Thyroid gland (tissue), 4 donors: ENCODE measurements at regions not wholly inside any gene's neighbourhood (a gene's known extent, or its start where the extent isn't known, plus 50 kb on each side); places are given as distances from the start of the nearest gene placed in this dataset.

Experiments
- DNase-seq, 2 donors: peaks; one replicate each; pipeline ENCODE4 v3.0.0-alpha.2; 2019
- H3K27ac ChIP-seq, 3 donors: fragments of 200-600 bp; sonication (generic); 1 replicate in 2 of 3; 2 replicates in 1 of 3; pipeline ENCODE4 v1.5.1; 2016 to 2019; ENCODE audit warnings: mild to moderate bottlenecking in 1 of 3, moderate library complexity in 1 of 3
- H3K27me3 ChIP-seq: fragments of 200-600 bp; sonication (generic); one replicate; pipeline ENCODE4 v1.5.1; 2019
- H3K36me3 ChIP-seq, 2 donors: fragments of 200-600 bp; sonication (generic); one replicate each; pipeline ENCODE4 v1.5.1; 2016 to 2019
- H3K4me1 ChIP-seq, 2 donors: fragments of 200-600 bp; sonication (generic); one replicate each; pipeline ENCODE4 v1.5.1; 2017 to 2019
- H3K4me3 ChIP-seq, 3 donors: fragments of 200-600 bp; sonication (generic); replicated peaks in 1 of 3; 1 replicate in 2 of 3; 2 replicates in 1 of 3; pipeline ENCODE4 v1.5.1; 2016; ENCODE audit warnings: mild to moderate bottlenecking in 1 of 3
- H3K9me3 ChIP-seq: fragments of 200-600 bp; sonication (generic); one replicate; pipeline ENCODE4 v1.5.1; 2017
- CTCF ChIP-seq, 6 experiments: fragments of 200-600 bp in 3 of 6; fragments of 450-650 bp in 3 of 6; sonication (generic) in 3 of 6; IDR thresholded peaks; one replicate each; pipeline ENCODE4 v1.5.1; 2016 to 2019; ENCODE audit warnings: antibody characterized with exemption in 6 of 6, mild to moderate bottlenecking in 2 of 6, inconsistent platforms in 1 of 6, moderate library complexity in 1 of 6
- POLR2A ChIP-seq, 2 donors: fragments of 450-650 bp; IDR thresholded peaks; one replicate each; pipeline ENCODE4 v1.6.1; 2017; ENCODE audit warnings: antibody characterized with exemption in 2 of 2, mild to moderate bottlenecking in 2 of 2, moderate library complexity in 1 of 2
- WGBS, 2 donors: methylation state at CpG; one replicate each; pipeline ENCODE4 v1.1.5; 2017; 5-methylcytosine and 5-hydroxymethylcytosine counted together
- intact Hi-C: fragments of 100-400 bp; cut with DNase I; formaldehyde crosslinking; loops from one replicate; pipeline ENCODE4 v1.15.1; 2023

- Histone ChIP-seq H3K4me3 (no peak overlapping the region), H3K4me1 (peaks cover 0 to 5% of the 10 kb centered on the region in 2 donors), H3K9me3 (no peaks in the 10 kb centered on the region), H3K27me3 (no peaks in the 10 kb centered on the region), H3K27ac (peak overlapping the region in 2 of 3 donors; percentile 6 to 12), H3K36me3 (no peaks in the 10 kb centered on the region)
- TF ChIP-seq POLR2A (IDR thresholded peaks at IDR 0.05): no peak
- no peak for TF ChIP-seq CTCF (IDR thresholded peaks at IDR 0.05)
- DNase-seq: no peak
- intact Hi-C loops: no loop called here
- 65 to 75% methylated on average over 5 of the region's 5 CpGs for WGBS, 2 donors
Observed at GRCh38 chr5:39760385-39761198, 335.8 kb upstream of the DAB2 start.

GRCh38 chr5:39759701-39760100 lies 334.9 kb upstream of the DAB2 start:
- Histone ChIP-seq H3K4me3 (no peak overlapping the region), H3K9me3 (no peaks in the 10 kb centered on the region), H3K36me3 (no peaks in the 10 kb centered on the region), H3K4me1 (peaks cover 0 to 5% of the 10 kb centered on the region in 2 donors), H3K27ac (no peak overlapping the region), H3K27me3 (no peaks in the 10 kb centered on the region)
- no peak for DNase-seq
- intact Hi-C loops: no loop called here
- TF ChIP-seq CTCF (IDR thresholded peaks at IDR 0.05): no peak
- TF ChIP-seq POLR2A (IDR thresholded peaks at IDR 0.05): no peak

- H3K27me3 ChIP-seq: no peaks in the 10 kb centered on the region
- H3K27ac ChIP-seq: no peak overlapping the region
- intact Hi-C loops: no loop called here
- DNase-seq: no peak
- WGBS, 2 donors: 82 to 89% methylated on average over 3 of the region's 3 CpGs
- no peaks in the 10 kb centered on the region for H3K36me3 ChIP-seq
- peaks cover 0 to 5% of the 10 kb centered on the region in 2 donors for H3K4me1 ChIP-seq
- H3K4me3 ChIP-seq: no peak overlapping the region
- H3K9me3 ChIP-seq: no peaks in the 10 kb centered on the region
- TF ChIP-seq CTCF (IDR thresholded peaks at IDR 0.05): no peak
- no peak for TF ChIP-seq POLR2A (IDR thresholded peaks at IDR 0.05)
Observed at GRCh38 chr5:39758426-39758825, 333.6 kb upstream of the DAB2 start.

- H3K36me3 ChIP-seq: no peaks in the 10 kb centered on the region
- no peak overlapping the region for H3K4me3 ChIP-seq
- 44 to 63% methylated on average over 1 of the region's 1 CpG for WGBS, 2 donors
- intact Hi-C loops: no loop called here
- H3K9me3 ChIP-seq: no peaks in the 10 kb centered on the region
- H3K27ac ChIP-seq: no peak overlapping the region
- TF ChIP-seq POLR2A (IDR thresholded peaks at IDR 0.05) (no peak), CTCF (IDR thresholded peaks at IDR 0.05) (no peak)
- peaks cover 0 to 5% of the 10 kb centered on the region in 2 donors for H3K4me1 ChIP-seq
- no peak for DNase-seq
- H3K27me3 ChIP-seq: no peaks in the 10 kb centered on the region
Observed at GRCh38 chr5:39757131-39757530, 332.4 kb upstream of the DAB2 start.

GRCh38 chr5:39755986-39756385 lies 331.2 kb upstream of the DAB2 start:
- H3K36me3 ChIP-seq: no peaks in the 10 kb centered on the region
- H3K27me3 ChIP-seq: no peaks in the 10 kb centered on the region
- intact Hi-C loops: no loop called here
- H3K4me3 ChIP-seq: no peak overlapping the region
- H3K4me1 ChIP-seq: peaks cover 0 to 5% of the 10 kb centered on the region in 2 donors
- H3K9me3 ChIP-seq: no peaks in the 10 kb centered on the region
- TF ChIP-seq CTCF (IDR thresholded peaks at IDR 0.05): no peak
- no peak for TF ChIP-seq POLR2A (IDR thresholded peaks at IDR 0.05)
- H3K27ac ChIP-seq: no peak overlapping the region
- peak; percentile 24 to 32 for DNase-seq
